SK-N-MC (cell line): ENCODE measurements at regions not wholly inside any gene's neighbourhood (a gene's known extent, or its start where the extent isn't known, plus 50 kb on each side); places are given as distances from the start of the nearest gene placed in this dataset.

Experiments
- EZH2 ChIP-seq: fragments of 200-600 bp; sonication (generic); IDR thresholded peaks from one replicate; pipeline ENCODE4 v1.6.1; 2017; ENCODE audit warnings: antibody characterized with exemption
- FOXP2 ChIP-seq: optimal IDR thresholded peaks from 2 replicates; pipeline ENCODE3; 2011; ENCODE audit warnings: mild to moderate bottlenecking, moderate library complexity; ENCODE audit not compliant: insufficient read depth; ENCODE audit errors: extremely low read length, control extremely low read depth
- POLR2AphosphoS5 ChIP-seq: IDR thresholded peaks from 2 replicates; pipeline ENCODE4 v1.6.1; 2012; ENCODE audit warnings: mild to moderate bottlenecking, low read depth, low read length, borderline replicate concordance

- TF ChIP-seq POLR2AphosphoS5 (no peak), EZH2 (no peak), FOXP2 (no peak)
Measured at GRCh38 chr9:27943501-27943900, 370.2 kb upstream of the C9orf72 start.
